ENCODE measurements at regions not wholly inside any gene's neighbourhood (a gene's known extent, or its start where the extent isn't known, plus 50 kb on each side); places are given as distances from the start of the nearest gene placed in this dataset.

- TF ChIP-seq MAFG (CRISPR knock-in tag; IDR thresholded peaks at IDR 0.05): no peak
- TF ChIP-seq AGO1 (IDR thresholded peaks at IDR 0.05; ENCODE audit: low read depth, low read length, poor library complexity, severe bottlenecking): no peak
- TF ChIP-seq ZNF530 (CRISPR knock-in tag; IDR thresholded peaks at IDR 0.05; ENCODE audit: low read depth): no peak
- no peak for TF ChIP-seq ZBTB7A (CRISPR knock-in tag; IDR thresholded peaks at IDR 0.05)
- no peak for TF ChIP-seq ZNF546 (CRISPR knock-in tag; conservative IDR thresholded peaks at IDR 0.05)
- TF ChIP-seq ZSCAN29 (CRISPR knock-in tag; conservative IDR thresholded peaks at IDR 0.05): no peak
- TF ChIP-seq ZNF407 (CRISPR knock-in tag; IDR thresholded peaks at IDR 0.05; ENCODE audit: not compliant biosample characterization): no peak
- no peak for TF ChIP-seq HES4 (CRISPR knock-in tag; IDR thresholded peaks at IDR 0.05; ENCODE audit: borderline replicate concordance)
- TF ChIP-seq HMG20B (CRISPR knock-in tag; conservative IDR thresholded peaks at IDR 0.05): no peak
- TF ChIP-seq TOPORS (CRISPR knock-in tag; IDR thresholded peaks at IDR 0.05): no peak
- TF ChIP-seq HNF4G (IDR thresholded peaks at IDR 0.05; ENCODE audit: borderline replicate concordance, low read depth, low read length): no peak
- no peak for TF ChIP-seq HNF4G (CRISPR knock-in tag; IDR thresholded peaks at IDR 0.05; ENCODE audit: borderline replicate concordance, low read depth)
- no peak for TF ChIP-seq PTBP1 (IDR thresholded peaks at IDR 0.05; ENCODE audit: low read depth, low read length, poor library complexity, severe bottlenecking)
- TF ChIP-seq ZBTB2 (CRISPR knock-in tag; IDR thresholded peaks at IDR 0.05; ENCODE audit: low read depth): no peak
- TF ChIP-seq NR1H2 (CRISPR knock-in tag; IDR thresholded peaks at IDR 0.05; ENCODE audit: borderline replicate concordance, low read depth): no peak
- no peak for TF ChIP-seq POLR2A (IDR thresholded peaks at IDR 0.05; ENCODE audit: insufficient read depth in 1 of 2, low read depth in 2 of 2, low read length in 2 of 2)
- Histone ChIP-seq H3K4me3 (replicated peaks in 1 of 3; ENCODE audit: insufficient read depth in 1 of 3, low read depth in 2 of 3, low read length in 3 of 3) (no peak overlapping the region), H3K27ac (ENCODE audit: extremely low read length, insufficient read depth, low read length) (no peak overlapping the region), H3K9me3 (ENCODE audit: low read length) (no peaks in the 10 kb centered on the region), H4K20me1 (ENCODE audit: insufficient read depth, low read length) (no peaks in the 10 kb centered on the region), H2AFZ (ENCODE audit: low read length) (no peak overlapping the region), H3K9ac (ENCODE audit: insufficient read depth, low read depth, low read length) (no peak overlapping the region), H3K79me2 (ENCODE audit: insufficient read depth, low read length) (no peaks in the 10 kb centered on the region), H3K27me3 (ENCODE audit: control insufficient read depth in 1 of 2, insufficient read depth in 2 of 2, low read length in 2 of 2) (no peaks in the 10 kb centered on the region; a peak in 1 of 5 replicates), H3K4me2 (ENCODE audit: low read depth, low read length) (no peak overlapping the region), H3K36me3 (replicated peaks in 1 of 2; ENCODE audit: control insufficient read depth in 1 of 2, insufficient read depth in 2 of 2, low read length in 2 of 2) (no peaks in the 10 kb centered on the region), H3K4me1 (ENCODE audit: insufficient read depth, low read length) (peaks cover 7% of the 10 kb centered on the region; the same call in 1 of the 2 replicates)
- ATAC-seq (no peak), FAIRE-seq (no peak), DNase-seq (ENCODE audit: low spot score) (no peak)
- WGBS (ENCODE audit: low lambda C conversion rate): 33% methylated on average over 6 of the region's 6 CpGs
- no TSS peak for BruUV-seq (replicated peaks)
- ChIA-PET CTCF (ENCODE audit: low intra/inter-chr PET ratio, low total read pairs) (no interaction called here), POLR2A (no interaction called here)
- in situ Hi-C loops (cut with HindIII; ENCODE audit: extremely low pct_ligation_motif_present, low pct_unique_long_range_greater_than_20kb) (no loop called here), intact Hi-C loops (cut with micrococcal nuclease; ENCODE audit: unreplicated experiment) (no loop called here)
Observed at GRCh38 chr6:14547284-14547998, 429.9 kb downstream of the CD83 start.

All from HepG2 (cell line).